ENCODE measurements at regions not wholly inside any gene's neighbourhood (a gene's known extent, or its start where the extent isn't known, plus 50 kb on each side); places are given as distances from the start of the nearest gene placed in this dataset.
A peak's percentile ranks its signal among the peaks of the same experiment; 100 is the strongest.

- no peak overlapping the region for H3K27ac ChIP-seq (ENCODE audit: low read depth, low read length)
- no peak for DNase-seq (ENCODE audit: low read depth)
- no peaks in the 10 kb centered on the region for H4K20me1 ChIP-seq (ENCODE audit: insufficient read depth, low read length)
- no peak overlapping the region for H3K4me2 ChIP-seq (ENCODE audit: low read length)
- Mint-ChIP-seq H3K4me1 (ENCODE audit: low read depth, unreplicated experiment) (peaks cover 12% of the 10 kb centered on the region), H3K27me3 (ENCODE audit: low read depth, unreplicated experiment) (no peaks in the 10 kb centered on the region), H3K36me3 (ENCODE audit: low read depth, unreplicated experiment) (no peaks in the 10 kb centered on the region), H3K9me3 (ENCODE audit: unreplicated experiment) (no peaks in the 10 kb centered on the region), H3K27ac (ENCODE audit: unreplicated experiment) (no peak overlapping the region), H3K4me3 (ENCODE audit: unreplicated experiment) (no peak overlapping the region)
- no peaks in the 10 kb centered on the region for H3K9me3 ChIP-seq (ENCODE audit: insufficient read depth, low read depth, low read length)
- H2AFZ ChIP-seq (ENCODE audit: low read depth, low read length) = no peak overlapping the region
- H3K27me3 ChIP-seq (ENCODE audit: insufficient read depth, low read length) = no peaks in the 10 kb centered on the region
- FAIRE-seq = no peak
- no peaks in the 10 kb centered on the region for H3K4me1 ChIP-seq (ENCODE audit: insufficient read depth, low read length)
- no peaks in the 10 kb centered on the region for H3K79me2 ChIP-seq (ENCODE audit: insufficient read depth, low read length)
- no peaks in the 10 kb centered on the region for H3K36me3 ChIP-seq (ENCODE audit: insufficient read depth, low read length)
- no peak overlapping the region for H3K4me3 ChIP-seq (ENCODE audit: insufficient read depth, low read depth, low read length)
- TF ChIP-seq CTCF (IDR thresholded peaks at IDR 0.05; ENCODE audit: insufficient read depth, low read depth, low read length) = no peak
- H3K9ac ChIP-seq (ENCODE audit: low read length) = no peak overlapping the region
These were observed 347.2 kb upstream of the PCDH9 start for GRCh38 chr13:67577361-67577760.

DNA sequence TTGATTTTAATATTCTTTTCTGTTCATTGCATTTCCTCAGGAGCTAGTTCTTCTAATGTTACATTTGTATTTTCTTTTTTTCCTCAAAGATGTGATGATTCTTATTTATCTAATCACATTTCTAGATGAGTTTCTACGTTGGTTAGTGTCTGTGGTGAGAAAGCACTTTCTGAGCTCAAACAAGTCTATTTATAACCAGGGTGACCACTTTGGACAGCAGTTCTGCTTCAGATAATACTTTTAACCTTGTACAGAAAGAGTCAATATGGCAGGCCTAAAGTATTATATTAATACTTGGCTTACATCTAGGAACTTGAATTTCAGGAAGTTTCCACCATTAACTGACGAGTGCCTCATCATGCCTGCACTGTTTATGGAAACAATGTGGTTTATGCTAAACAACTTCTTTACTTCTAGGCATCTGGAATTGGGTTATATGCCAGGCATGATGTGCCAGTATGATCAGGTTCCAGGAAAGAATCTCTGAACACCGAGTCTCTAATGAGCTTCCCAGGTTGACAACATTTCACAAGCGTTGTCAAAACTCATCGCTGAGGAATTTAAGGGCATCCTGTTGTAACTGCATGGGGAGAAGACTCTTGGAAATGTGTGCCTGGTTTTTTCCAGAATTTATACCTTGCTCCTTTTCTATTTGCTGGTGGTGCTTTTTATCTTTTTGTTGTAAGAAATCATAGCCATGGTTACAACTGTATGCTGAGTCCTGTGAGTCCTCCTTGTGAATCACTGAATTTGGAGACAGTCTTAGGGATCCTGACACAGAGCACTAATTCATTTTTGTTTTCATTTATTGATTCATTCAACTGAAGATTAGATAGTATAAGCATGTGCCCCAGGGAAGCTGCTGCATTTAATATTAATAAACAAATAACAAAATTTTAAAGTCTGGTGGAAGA lies 344.4 kb upstream of the PCDH9 start:
- no peak for TF ChIP-seq CTCF (IDR thresholded peaks at IDR 0.05; ENCODE audit: insufficient read depth, low read depth, low read length)
- TF ChIP-seq EZH2 (IDR thresholded peaks at IDR 0.05; ENCODE audit: insufficient read depth, low read length) = no peak
- peak overlapping the region; percentile 67 for H3K27ac Mint-ChIP-seq (ENCODE audit: unreplicated experiment)

GRCh38 chr13:67568205-67568604 lies 338.1 kb upstream of the PCDH9 start:
- H3K9me3 Mint-ChIP-seq (ENCODE audit: unreplicated experiment) = no peaks in the 10 kb centered on the region
- H3K9ac ChIP-seq (ENCODE audit: low read length) = no peak overlapping the region
- H3K4me2 ChIP-seq (ENCODE audit: low read length) = no peak overlapping the region
- no peaks in the 10 kb centered on the region for H3K79me2 ChIP-seq (ENCODE audit: insufficient read depth, low read length)
- no peak overlapping the region for H3K27ac Mint-ChIP-seq (ENCODE audit: unreplicated experiment)
- no peak overlapping the region for H2AFZ ChIP-seq (ENCODE audit: low read depth, low read length)
- H3K4me3 ChIP-seq (ENCODE audit: insufficient read depth, low read depth, low read length) = no peak overlapping the region
- H3K9me3 ChIP-seq (ENCODE audit: insufficient read depth, low read depth, low read length) = no peaks in the 10 kb centered on the region
- no peak for DNase-seq (ENCODE audit: low read depth)
- H3K36me3 ChIP-seq (ENCODE audit: insufficient read depth, low read length) = no peaks in the 10 kb centered on the region
- no peak overlapping the region for H3K4me3 Mint-ChIP-seq (ENCODE audit: unreplicated experiment)
- no peaks in the 10 kb centered on the region for H3K27me3 Mint-ChIP-seq (ENCODE audit: low read depth, unreplicated experiment)
- H3K27me3 ChIP-seq (ENCODE audit: insufficient read depth, low read length) = no peaks in the 10 kb centered on the region
- no peaks in the 10 kb centered on the region for H3K4me1 ChIP-seq (ENCODE audit: insufficient read depth, low read length)
- no peak for TF ChIP-seq EZH2 (IDR thresholded peaks at IDR 0.05; ENCODE audit: insufficient read depth, low read length)
- no peak for TF ChIP-seq CTCF (IDR thresholded peaks at IDR 0.05; ENCODE audit: insufficient read depth, low read depth, low read length)
- peaks cover 2% of the 10 kb centered on the region for H3K4me1 Mint-ChIP-seq (ENCODE audit: low read depth, unreplicated experiment)
- no peak for FAIRE-seq
- no peaks in the 10 kb centered on the region for H4K20me1 ChIP-seq (ENCODE audit: insufficient read depth, low read length)
- no peaks in the 10 kb centered on the region for H3K36me3 Mint-ChIP-seq (ENCODE audit: low read depth, unreplicated experiment)
- H3K27ac ChIP-seq (ENCODE audit: low read depth, low read length) = no peak overlapping the region

More for the DNA sequence above, 344.4 kb upstream of the PCDH9 start:
- H3K36me3 ChIP-seq (ENCODE audit: insufficient read depth, low read length) = no peaks in the 10 kb centered on the region
- no peaks in the 10 kb centered on the region for H3K9me3 ChIP-seq (ENCODE audit: insufficient read depth, low read depth, low read length)
- no peak overlapping the region for H3K4me3 ChIP-seq (ENCODE audit: insufficient read depth, low read depth, low read length)
- peak; percentile 82 for DNase-seq (ENCODE audit: low read depth)
- no peak for FAIRE-seq
- peak overlapping the region; percentile 4 for H3K9ac ChIP-seq (ENCODE audit: low read length)
- no peaks in the 10 kb centered on the region for H4K20me1 ChIP-seq (ENCODE audit: insufficient read depth, low read length)
- H3K4me1 ChIP-seq (ENCODE audit: insufficient read depth, low read length) = no peaks in the 10 kb centered on the region
- no peaks in the 10 kb centered on the region for H3K27me3 ChIP-seq (ENCODE audit: insufficient read depth, low read length)
- peak overlapping the region; percentile 63 for H3K27ac ChIP-seq (ENCODE audit: low read depth, low read length)
- Mint-ChIP-seq H3K4me1 (ENCODE audit: low read depth, unreplicated experiment) (peaks cover 12% of the 10 kb centered on the region), H3K9me3 (ENCODE audit: unreplicated experiment) (no peaks in the 10 kb centered on the region), H3K36me3 (ENCODE audit: low read depth, unreplicated experiment) (no peaks in the 10 kb centered on the region), H3K27me3 (ENCODE audit: low read depth, unreplicated experiment) (no peaks in the 10 kb centered on the region), H3K4me3 (ENCODE audit: unreplicated experiment) (no peak overlapping the region)
- no peak overlapping the region for H2AFZ ChIP-seq (ENCODE audit: low read depth, low read length)
- no peaks in the 10 kb centered on the region for H3K79me2 ChIP-seq (ENCODE audit: insufficient read depth, low read length)
- peak overlapping the region; percentile 42 for H3K4me2 ChIP-seq (ENCODE audit: low read length)
